Trophoblast cell (in vitro differentiated cells and primary cell): ENCODE measurements at regions not wholly inside any gene's neighbourhood (a gene's known extent, or its start where the extent isn't known, plus 50 kb on each side); places are given as distances from the start of the nearest gene placed in this dataset.

Experiments used
- DNase-seq, 2 donors: peaks; one replicate each; pipeline ENCODE4 v3.0.0-alpha.2; 2016
- H2AFZ ChIP-seq: 2 replicates; pipeline ENCODE4 v1.6.1; 2013; ENCODE audit warnings: low read length, moderate library complexity, mild to moderate bottlenecking; ENCODE audit not compliant: insufficient read depth, poor library complexity
- H2AK5ac ChIP-seq: 2 replicates; pipeline ENCODE4 v1.6.1; 2013; ENCODE audit warnings: mild to moderate bottlenecking, low read length
- H2BK120ac ChIP-seq: 2 replicates; pipeline ENCODE4 v1.6.1; 2013; ENCODE audit warnings: low read length, mild to moderate bottlenecking, moderate library complexity; ENCODE audit not compliant: insufficient read depth, poor library complexity
- H2BK12ac ChIP-seq: 2 replicates; pipeline ENCODE4 v1.6.1; 2013; ENCODE audit warnings: mild to moderate bottlenecking, low read length, moderate library complexity
- H2BK5ac ChIP-seq: 2 replicates; pipeline ENCODE4 v1.6.1; 2013; ENCODE audit warnings: low read length, low read depth, moderate library complexity, mild to moderate bottlenecking; ENCODE audit not compliant: poor library complexity
- H3K14ac ChIP-seq: 2 replicates; pipeline ENCODE4 v1.6.1; 2013; ENCODE audit warnings: mild to moderate bottlenecking, low read length
- H3K18ac ChIP-seq: 2 replicates; pipeline ENCODE4 v1.6.1; 2013; ENCODE audit warnings: mild to moderate bottlenecking, low read length
- H3K23ac ChIP-seq: 2 replicates; pipeline ENCODE4 v1.6.1; 2013; ENCODE audit warnings: low read length
- H3K27ac ChIP-seq: 2 replicates; pipeline ENCODE4 v1.5.1; 2013; ENCODE audit warnings: low read depth, mild to moderate bottlenecking, inconsistent platforms, low read length, moderate library complexity
- H3K27me3 ChIP-seq: 2 replicates; pipeline ENCODE4 v1.6.1; 2013; ENCODE audit warnings: inconsistent platforms, mild to moderate bottlenecking, low read length, moderate library complexity; ENCODE audit not compliant: insufficient read depth
- H3K36me3 ChIP-seq, 2 experiments: 1 replicate in 1 of 2; 2 replicates in 1 of 2; pipeline ENCODE4 v1.6.1; 2013; ENCODE audit warnings: low read length in 2 of 2, mild to moderate bottlenecking in 2 of 2, moderate library complexity in 1 of 2; ENCODE audit not compliant: insufficient read depth in 2 of 2, control insufficient read depth in 1 of 2
- H3K4ac ChIP-seq: 2 replicates; pipeline ENCODE4 v1.6.1; 2013; ENCODE audit warnings: low read depth, mild to moderate bottlenecking, low read length, moderate library complexity
- H3K4me1 ChIP-seq, 2 experiments: 1 replicate in 1 of 2; 2 replicates in 1 of 2; pipeline ENCODE4 v1.6.1; 2013; ENCODE audit warnings: low read length in 2 of 2, mild to moderate bottlenecking in 2 of 2, moderate library complexity in 1 of 2; ENCODE audit not compliant: insufficient read depth in 2 of 2, control insufficient read depth in 1 of 2
- H3K4me2 ChIP-seq: 2 replicates; pipeline ENCODE4 v1.6.1; 2013; ENCODE audit warnings: inconsistent platforms, mild to moderate bottlenecking, low read length, moderate library complexity
- H3K4me3 ChIP-seq: 2 replicates; pipeline ENCODE4 v1.5.1; 2013; ENCODE audit warnings: mild to moderate bottlenecking, low read depth, low read length, inconsistent platforms
- H3K79me1 ChIP-seq: one replicate; pipeline ENCODE4 v1.6.1; 2013; ENCODE audit warnings: low read length
- H3K79me2 ChIP-seq: 2 replicates; pipeline ENCODE4 v1.6.1; 2013; ENCODE audit warnings: low read length, mild to moderate bottlenecking; ENCODE audit not compliant: control insufficient read depth, insufficient read depth, poor library complexity
- H3K9ac ChIP-seq: 2 replicates; pipeline ENCODE4 v1.6.1; 2013; ENCODE audit warnings: mild to moderate bottlenecking, low read length
- H3K9me3 ChIP-seq: 2 replicates; pipeline ENCODE4 v1.6.1; 2013; ENCODE audit warnings: low read depth, mild to moderate bottlenecking, control low read depth, inconsistent platforms, low read length; ENCODE audit not compliant: insufficient read depth
- H4K12ac ChIP-seq: 2 replicates; pipeline ENCODE4 v1.6.1; 2013; ENCODE audit warnings: low read depth, mild to moderate bottlenecking, low read length, moderate library complexity
- H4K8ac ChIP-seq: 2 replicates; pipeline ENCODE4 v1.6.1; 2013; ENCODE audit warnings: low read depth, mild to moderate bottlenecking, low read length, moderate library complexity
- H4K91ac ChIP-seq: one replicate; pipeline ENCODE4 v1.6.1; 2013; ENCODE audit warnings: low read depth, mild to moderate bottlenecking, low read length, moderate library complexity
- WGBS: extraction: QIAGEN DNeasy Blood & Tissue Kit; methylation state at CpG from one replicate; pipeline ENCODE4 v1.1.7; 2013; ENCODE audit warnings: missing lambda C conversion rate; ENCODE audit not compliant: insufficient read length, insufficient coverage; ENCODE audit errors: extremely low coverage; 5-methylcytosine and 5-hydroxymethylcytosine counted together

DNA sequence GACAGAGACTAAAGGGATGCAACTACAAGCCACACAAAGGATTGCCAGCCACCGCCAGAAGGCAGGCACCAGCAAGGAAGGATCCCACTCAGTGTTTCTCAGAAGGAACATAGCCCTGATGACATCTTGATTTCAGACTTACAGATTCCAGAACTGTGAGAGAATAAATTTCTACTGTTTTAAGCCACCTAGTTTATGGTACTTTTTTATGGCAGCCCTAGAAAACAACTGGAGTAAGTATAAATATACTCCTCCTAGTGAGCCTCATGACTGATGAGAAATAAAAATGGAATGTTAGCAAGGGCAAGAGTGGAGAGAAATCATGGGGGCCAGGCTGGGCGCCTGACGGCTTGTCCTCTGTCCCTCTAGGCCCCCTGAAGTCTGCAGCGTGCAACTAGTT is 307.3 kb downstream of the PIK3R1 start:
- no peak overlapping the region for H3K4ac ChIP-seq
- H3K27me3 ChIP-seq = no peaks in the 10 kb centered on the region
- H2AK5ac ChIP-seq = no peak overlapping the region
- no peak overlapping the region for H3K4me3 ChIP-seq
- no peak overlapping the region for H3K18ac ChIP-seq
- no peak overlapping the region for H3K4me2 ChIP-seq
- WGBS = no CpG with 5 or more reads among the region's 4 CpGs
- no peak overlapping the region for H2AFZ ChIP-seq
- H4K12ac ChIP-seq = no peak overlapping the region
- peaks cover 2% of the 10 kb centered on the region for H3K9me3 ChIP-seq
- H4K8ac ChIP-seq = no peak overlapping the region
- no peak overlapping the region for H3K23ac ChIP-seq
- no peaks in the 10 kb centered on the region for H3K36me3 ChIP-seq
- H2BK12ac ChIP-seq = no peak overlapping the region
- no peak overlapping the region for H3K9ac ChIP-seq
- peak in 1 of 2 donors; percentile 8 for DNase-seq
- H3K79me1 ChIP-seq = no peaks in the 10 kb centered on the region
- no peaks in the 10 kb centered on the region for H3K79me2 ChIP-seq
- H3K27ac ChIP-seq = no peak overlapping the region
- no peak overlapping the region for H2BK120ac ChIP-seq
- H3K14ac ChIP-seq = no peak overlapping the region
- H3K4me1 ChIP-seq = peaks cover 0 to 2% of the 10 kb centered on the region in 2 experiments
- H2BK5ac ChIP-seq = no peak overlapping the region
- no peak overlapping the region for H4K91ac ChIP-seq

DNA sequence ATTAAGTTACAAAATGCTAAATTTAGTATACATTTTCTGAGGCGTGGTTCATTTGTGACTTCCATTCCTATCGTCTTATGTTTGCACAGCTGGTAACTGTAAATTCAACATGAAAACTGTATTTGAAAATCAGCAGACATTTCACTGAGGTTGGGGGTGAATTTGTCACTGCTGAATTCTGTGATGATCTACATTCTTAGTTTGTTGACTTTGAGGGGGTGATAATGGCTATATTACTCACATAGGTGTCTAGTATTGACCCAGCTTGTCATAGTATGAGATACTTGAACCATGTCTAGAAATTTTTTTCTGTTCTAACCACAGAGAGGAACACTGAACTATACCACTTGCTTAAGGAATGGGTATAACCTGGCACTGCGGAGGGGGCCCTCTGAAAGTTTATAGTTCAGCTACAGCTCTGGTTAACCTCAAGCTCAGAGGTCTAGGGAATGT is 313.3 kb downstream of the PIK3R1 start:
- no peak overlapping the region for H4K12ac ChIP-seq
- H2AFZ ChIP-seq = no peak overlapping the region
- H2BK12ac ChIP-seq = no peak overlapping the region
- no peak overlapping the region for H3K4ac ChIP-seq
- no peaks in the 10 kb centered on the region for H3K36me3 ChIP-seq
- no CpG with 5 or more reads among the region's 3 CpGs for WGBS
- H4K91ac ChIP-seq = no peak overlapping the region
- H3K4me1 ChIP-seq = peaks cover 0 to 1% of the 10 kb centered on the region in 2 experiments
- peaks cover 2% of the 10 kb centered on the region for H3K79me1 ChIP-seq
- no peak overlapping the region for H3K9ac ChIP-seq
- H3K18ac ChIP-seq = no peak overlapping the region
- no peak overlapping the region for H2AK5ac ChIP-seq
- no peak overlapping the region for H3K27ac ChIP-seq
- DNase-seq = no peak
- H2BK5ac ChIP-seq = no peak overlapping the region
- H3K4me3 ChIP-seq = no peak overlapping the region
- no peaks in the 10 kb centered on the region for H3K27me3 ChIP-seq
- H3K4me2 ChIP-seq = no peak overlapping the region
- no peaks in the 10 kb centered on the region for H3K79me2 ChIP-seq
- no peak overlapping the region for H2BK120ac ChIP-seq
- H4K8ac ChIP-seq = no peak overlapping the region
- H3K23ac ChIP-seq = no peak overlapping the region
- no peak overlapping the region for H3K14ac ChIP-seq
- no peaks in the 10 kb centered on the region for H3K9me3 ChIP-seq

DNA sequence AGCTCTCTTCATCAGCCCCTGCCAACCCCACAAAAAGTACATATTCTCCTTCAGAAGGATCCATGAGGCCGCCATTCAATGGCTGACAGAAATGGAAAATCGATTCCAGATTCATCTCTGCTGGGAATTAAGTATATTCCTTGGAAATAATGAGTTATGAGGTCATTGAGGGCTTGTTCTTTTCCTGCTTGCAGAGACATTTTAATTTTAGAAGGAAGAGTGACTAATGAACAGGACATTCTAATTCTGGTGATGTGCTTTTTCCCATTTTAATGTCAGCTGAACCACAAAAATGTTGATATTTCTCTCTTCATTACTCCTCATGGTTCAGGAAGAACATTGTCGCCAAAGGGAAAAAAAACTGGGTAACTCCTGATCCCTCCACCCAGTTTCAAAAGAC is 314.0 kb downstream of the PIK3R1 start:
- no peak overlapping the region for H3K4me3 ChIP-seq

DNA sequence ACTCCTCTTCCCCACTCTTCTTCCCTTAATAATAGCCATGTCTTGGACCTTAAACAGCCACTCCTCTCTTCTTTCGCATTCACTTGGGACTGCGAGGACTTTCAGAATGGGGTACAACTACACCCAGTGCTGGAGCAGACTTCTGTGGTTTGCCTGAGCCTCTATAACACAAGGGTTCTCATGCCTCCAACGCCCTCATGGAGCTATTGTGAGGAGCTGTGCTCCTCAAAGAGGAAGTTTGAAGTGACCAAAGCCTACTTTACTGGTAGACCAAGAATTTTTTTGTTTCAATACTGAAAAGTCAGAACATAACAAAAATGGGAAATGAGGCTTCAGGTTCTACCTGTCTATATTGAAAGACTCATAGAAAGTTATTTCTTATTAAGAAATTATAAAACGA is 316.4 kb downstream of the PIK3R1 start:
- WGBS = no CpG with 5 or more reads among the region's 4 CpGs

More for the DNA sequence above, 314.0 kb downstream of the PIK3R1 start:
- Histone ChIP-seq H3K79me1 (peaks cover 4% of the 10 kb centered on the region), H3K23ac (no peak overlapping the region), H3K4ac (no peak overlapping the region), H4K8ac (no peak overlapping the region), H3K4me2 (no peak overlapping the region), H3K27ac (no peak overlapping the region), H3K18ac (no peak overlapping the region), H3K14ac (no peak overlapping the region), H3K4me1 (peaks cover 2 to 3% of the 10 kb centered on the region in 2 experiments), H3K9me3 (no peaks in the 10 kb centered on the region), H4K12ac (no peak overlapping the region), H4K91ac (no peak overlapping the region), H3K27me3 (no peaks in the 10 kb centered on the region), H2AK5ac (no peak overlapping the region), H3K9ac (no peak overlapping the region), H3K79me2 (no peaks in the 10 kb centered on the region), H2BK120ac (no peak overlapping the region), H2BK12ac (no peak overlapping the region), H3K36me3 (no peaks in the 10 kb centered on the region), H2BK5ac (no peak overlapping the region), H2AFZ (no peak overlapping the region)
- no CpG with 5 or more reads among the region's 3 CpGs for WGBS
- DNase-seq = no peak

More for the DNA sequence above, 316.4 kb downstream of the PIK3R1 start:
- no peak overlapping the region for H3K4ac ChIP-seq
- no peaks in the 10 kb centered on the region for H3K79me2 ChIP-seq
- peak overlapping the region; percentile 93 for H2BK12ac ChIP-seq
- H2AK5ac ChIP-seq = peak overlapping the region; percentile 78
- H3K9me3 ChIP-seq = no peaks in the 10 kb centered on the region
- no peak overlapping the region for H4K12ac ChIP-seq
- H3K18ac ChIP-seq = no peak overlapping the region
- H3K79me1 ChIP-seq = peaks cover 4% of the 10 kb centered on the region
- H3K14ac ChIP-seq = no peak overlapping the region
- H3K4me2 ChIP-seq = no peak overlapping the region
- no peak for DNase-seq
- H3K4me1 ChIP-seq = peaks cover 2 to 3% of the 10 kb centered on the region in 2 experiments
- no peaks in the 10 kb centered on the region for H3K27me3 ChIP-seq
- no peak overlapping the region for H2AFZ ChIP-seq
- H4K91ac ChIP-seq = no peak overlapping the region
- no peak overlapping the region for H2BK120ac ChIP-seq
- H3K9ac ChIP-seq = no peak overlapping the region
- no peaks in the 10 kb centered on the region for H3K36me3 ChIP-seq
- no peak overlapping the region for H2BK5ac ChIP-seq
- no peak overlapping the region for H3K23ac ChIP-seq
- no peak overlapping the region for H3K27ac ChIP-seq
- no peak overlapping the region for H3K4me3 ChIP-seq
- no peak overlapping the region for H4K8ac ChIP-seq
